Panc1 (cell line): ENCODE measurements at regions not wholly inside any gene's neighbourhood (a gene's known extent, or its start where the extent isn't known, plus 50 kb on each side); places are given as distances from the start of the nearest gene placed in this dataset.
"Not testable (repeated sequence)": the region's sequence is repeated elsewhere in the genome, so short reads cannot be mapped to it uniquely, and the experiment has no call there.

Experiments used
- ATAC-seq: fragments of 200-7000 bp; cut with Tn5 transposase; 2 replicates; pipeline ENCODE4 v1.9.1; 2020; ENCODE audit warnings: mild to moderate bottlenecking, moderate library complexity
- BruUV-seq: library from RNA; stranded (reverse); fragments of 400-500 nt; replicated peaks from 2 replicates; lab custom pipeline; 2021; lab: Mats Ljungman, UMichigan
- CTCF ChIA-PET: fragments of 300-600 bp; sonication (Branson Sonifier 250); formaldehyde crosslinking; loops from one replicate; lab custom pipeline; 2022; ENCODE audit warnings: antibody characterized with exemption; lab: Charles Lee
- POLR2A ChIA-PET: fragments of 300-600 bp; sonication (Branson Sonifier 250); formaldehyde crosslinking; loops from one replicate; lab custom pipeline; 2022; ENCODE audit warnings: antibody characterized with exemption; lab: Charles Lee
- DNase-seq: peaks from one replicate; pipeline ENCODE4 v3.0.0-alpha.2; 2010; ENCODE audit warnings: low read depth, low spot score
- H3K27ac ChIP-seq: 2 replicates; pipeline ENCODE4 v1.5.1; 2011; ENCODE audit warnings: mild to moderate bottlenecking, low read length, inconsistent platforms
- H3K27me3 ChIP-seq: fragments of 200-500 bp; sonication (Bioruptor generic); 2 replicates; pipeline ENCODE4 v1.6.0; 2014; ENCODE audit warnings: low read length, inconsistent platforms; ENCODE audit not compliant: control insufficient read depth, insufficient read depth
- H3K36me3 ChIP-seq: fragments of 200-500 bp; sonication (Bioruptor generic); 2 replicates; pipeline ENCODE4 v1.5.1; 2014; ENCODE audit warnings: inconsistent platforms, mild to moderate bottlenecking, low read length, moderate library complexity; ENCODE audit not compliant: control insufficient read depth, insufficient read depth
- H3K4me1 ChIP-seq: 2 replicates; pipeline ENCODE4 v1.5.1; 2011; ENCODE audit warnings: inconsistent platforms, mild to moderate bottlenecking, low read length, moderate library complexity; ENCODE audit not compliant: control insufficient read depth, insufficient read depth
- H3K4me3 ChIP-seq, 2 experiments: 2 replicates each; pipeline ENCODE4 v1.5.1; 2011 to 2012; ENCODE audit warnings: low read depth in 2 of 2, low read length in 2 of 2, mild to moderate bottlenecking in 2 of 2, inconsistent platforms in 1 of 2, moderate library complexity in 1 of 2
- H3K9me3 ChIP-seq: fragments of 200-500 bp; sonication (Bioruptor generic); 2 replicates; pipeline ENCODE4 v1.5.1; 2014; ENCODE audit warnings: low read depth, mild to moderate bottlenecking, inconsistent platforms, low read length, moderate library complexity; ENCODE audit not compliant: control insufficient read depth, insufficient read depth
- POLR2AphosphoS5 ChIP-seq: IDR thresholded peaks from 2 replicates; pipeline ENCODE4 v1.6.1; 2012; ENCODE audit warnings: mild to moderate bottlenecking, low read depth, low read length, moderate library complexity
- REST ChIP-seq, 2 experiments: IDR thresholded peaks; 2 replicates each; pipeline ENCODE4 v1.6.1; 2011 to 2012; ENCODE audit warnings: low read depth in 2 of 2, control low read depth in 1 of 2, low read length in 1 of 2, mild to moderate bottlenecking in 1 of 2, moderate library complexity in 1 of 2; ENCODE audit not compliant: insufficient read depth in 1 of 2
- SIN3A ChIP-seq: IDR thresholded peaks from 2 replicates; pipeline ENCODE4 v1.6.1; 2012; ENCODE audit warnings: low read depth, mild to moderate bottlenecking, low read length, moderate library complexity, borderline replicate concordance; ENCODE audit not compliant: insufficient read depth
- TCF7L2 ChIP-seq: IDR thresholded peaks from 2 replicates; pipeline ENCODE4 v1.6.1; 2011; ENCODE audit warnings: mild to moderate bottlenecking, low read depth, low read length, inconsistent platforms
- in situ Hi-C: cut with HindIII; loops from 2 replicates; pipeline ENCODE4 v1.10.0; 2016; ENCODE audit warnings: low sequenced_read_pairs, low pct_unique_long_range_greater_than_20kb
- intact Hi-C: fragments of 100-400 bp; cut with micrococcal nuclease; formaldehyde crosslinking; loops from one replicate; pipeline ENCODE4 v1.10.0; 2022; ENCODE audit not compliant: unreplicated experiment
- TF ChIP-seq, protein P1 (sequence below): fragments of 450-650 bp; IDR thresholded peaks from 2 replicates; pipeline ENCODE4 v1.5.1; 2017; ENCODE audit warnings: mild to moderate bottlenecking

DNA sequence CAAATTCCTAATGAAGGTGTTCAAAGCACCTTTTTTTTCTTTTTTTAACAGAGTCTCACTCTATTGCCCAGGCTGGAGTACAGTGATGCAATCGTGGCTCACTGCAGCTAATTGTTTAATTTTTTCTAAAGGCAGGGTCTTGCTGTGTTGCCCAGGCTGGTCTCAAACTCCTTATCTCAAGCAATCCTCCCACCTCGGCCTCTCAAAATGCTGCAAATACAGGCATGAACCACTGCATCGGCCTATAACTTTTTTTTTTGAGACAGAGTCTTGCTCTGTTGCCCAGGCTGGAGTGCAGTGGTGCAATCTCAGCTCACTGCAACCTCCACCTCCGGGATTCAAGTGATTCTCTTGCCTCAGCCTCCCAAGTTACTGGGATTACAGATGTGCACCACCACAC lies 113.9 kb upstream of the CXADR start:
- H3K4me1 ChIP-seq, POLR2A ChIA-PET, H3K27ac ChIP-seq, H3K27me3 ChIP-seq, intact Hi-C loops, in situ Hi-C loops, DNase-seq, H3K4me3 ChIP-seq, H3K9me3 ChIP-seq, H3K36me3 ChIP-seq, ATAC-seq, CTCF ChIA-PET, BruUV-seq: not testable (repeated sequence)

- ATAC-seq = no peak
These were observed 109.9 kb upstream of the CXADR start for GRCh38 chr21:17402937-17403336.

More at GRCh38 chr21:17402937-17403336, 109.9 kb upstream of the CXADR start:
- Histone ChIP-seq H3K4me1 (no peaks in the 10 kb centered on the region), H3K36me3 (no peaks in the 10 kb centered on the region), H3K27ac (no peak overlapping the region), H3K9me3 (no peaks in the 10 kb centered on the region), H3K27me3 (no peaks in the 10 kb centered on the region), H3K4me3 (no peak overlapping the region)
- DNase-seq = no peak
- intact Hi-C loops (no loop called here), in situ Hi-C loops (no loop called here)
- ChIA-PET POLR2A (no interaction called here), CTCF (no interaction called here)
- no peak for TF ChIP-seq SIN3A
- TF ChIP-seq POLR2AphosphoS5 = no peak
- TF ChIP-seq, protein P1, sequence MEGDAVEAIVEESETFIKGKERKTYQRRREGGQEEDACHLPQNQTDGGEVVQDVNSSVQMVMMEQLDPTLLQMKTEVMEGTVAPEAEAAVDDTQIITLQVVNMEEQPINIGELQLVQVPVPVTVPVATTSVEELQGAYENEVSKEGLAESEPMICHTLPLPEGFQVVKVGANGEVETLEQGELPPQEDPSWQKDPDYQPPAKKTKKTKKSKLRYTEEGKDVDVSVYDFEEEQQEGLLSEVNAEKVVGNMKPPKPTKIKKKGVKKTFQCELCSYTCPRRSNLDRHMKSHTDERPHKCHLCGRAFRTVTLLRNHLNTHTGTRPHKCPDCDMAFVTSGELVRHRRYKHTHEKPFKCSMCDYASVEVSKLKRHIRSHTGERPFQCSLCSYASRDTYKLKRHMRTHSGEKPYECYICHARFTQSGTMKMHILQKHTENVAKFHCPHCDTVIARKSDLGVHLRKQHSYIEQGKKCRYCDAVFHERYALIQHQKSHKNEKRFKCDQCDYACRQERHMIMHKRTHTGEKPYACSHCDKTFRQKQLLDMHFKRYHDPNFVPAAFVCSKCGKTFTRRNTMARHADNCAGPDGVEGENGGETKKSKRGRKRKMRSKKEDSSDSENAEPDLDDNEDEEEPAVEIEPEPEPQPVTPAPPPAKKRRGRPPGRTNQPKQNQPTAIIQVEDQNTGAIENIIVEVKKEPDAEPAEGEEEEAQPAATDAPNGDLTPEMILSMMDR = no peak
- TF ChIP-seq REST (IDR thresholded peaks at IDR 0.05; ENCODE audit: insufficient read depth in 1 of 2, low read depth in 2 of 2, low read length in 1 of 2) = no peak
- no peak for TF ChIP-seq TCF7L2
- no TSS peak for BruUV-seq
